GM23338 (cell line): ENCODE measurements at regions not wholly inside any gene's neighbourhood (a gene's known extent, or its start where the extent isn't known, plus 50 kb on each side); places are given as distances from the start of the nearest gene placed in this dataset.

Experiments
- ATAC-seq: fragments of 200-7000 bp; cut with Tn5 transposase; 3 replicates; pipeline ENCODE4 v1.9.1; 2020
- DNase-seq: peaks from one replicate; pipeline ENCODE4 v3.0.0-alpha.2; 2015; ENCODE audit warnings: low spot score
- H2AFZ ChIP-seq: fragments of 200-600 bp; sonication (generic); 2 replicates; pipeline ENCODE4 v1.8.0; 2016; ENCODE audit warnings: antibody characterized with exemption, mild to moderate bottlenecking, moderate library complexity
- H3F3A ChIP-seq: fragments of 200-600 bp; sonication (generic); replicated peaks from 2 replicates; pipeline ENCODE4 v1.8.0; 2017; ENCODE audit warnings: antibody characterized with exemption, mixed run types, low read depth
- H3K27ac ChIP-seq: fragments of 200-600 bp; sonication (generic); 2 replicates; pipeline ENCODE4 v1.6.1; 2016; ENCODE audit warnings: low read depth
- H3K27me3 ChIP-seq: fragments of 200-600 bp; sonication (generic); 2 replicates; pipeline ENCODE4 v1.8.0; 2016; ENCODE audit warnings: mild to moderate bottlenecking, mixed run types, moderate library complexity; ENCODE audit not compliant: insufficient read depth
- H3K36me3 ChIP-seq: fragments of 200-600 bp; sonication (generic); 2 replicates; pipeline ENCODE4 v1.8.0; 2016; ENCODE audit warnings: mild to moderate bottlenecking; ENCODE audit not compliant: insufficient read depth
- H3K4me1 ChIP-seq: fragments of 200-600 bp; sonication (generic); 2 replicates; pipeline ENCODE4 v1.8.0; 2016; ENCODE audit warnings: mild to moderate bottlenecking, moderate library complexity; ENCODE audit not compliant: insufficient read depth
- H3K4me2 ChIP-seq: fragments of 200-600 bp; sonication (generic); 2 replicates; pipeline ENCODE4 v1.7.1; 2017; ENCODE audit warnings: mixed run types
- H3K4me3 ChIP-seq: fragments of 200-600 bp; sonication (generic); 2 replicates; pipeline ENCODE4 v1.6.1; 2016; ENCODE audit warnings: mixed run types
- H3K79me2 ChIP-seq: fragments of 200-600 bp; sonication (generic); replicated peaks from 2 replicates; pipeline ENCODE4 v1.8.0; 2017; ENCODE audit warnings: mild to moderate bottlenecking; ENCODE audit not compliant: insufficient read depth
- H3K9me2 ChIP-seq: fragments of 200-600 bp; sonication (generic); 2 replicates; pipeline ENCODE4 v1.8.0; 2017; ENCODE audit not compliant: insufficient read depth
- H4K20me1 ChIP-seq: fragments of 200-600 bp; sonication (generic); replicated peaks from 2 replicates; pipeline ENCODE4 v1.8.0; 2017; ENCODE audit warnings: mild to moderate bottlenecking; ENCODE audit not compliant: insufficient read depth
- H3K27ac Mint-ChIP-seq: 2 replicates; pipeline ENCODE4 v1.8.0; 2020; ENCODE audit warnings: inconsistent platforms, mild to moderate bottlenecking, moderate library complexity, mixed read lengths
- H3K27me3 Mint-ChIP-seq: 3 replicates; pipeline ENCODE4 v1.8.0; 2022; ENCODE audit warnings: low read depth, mild to moderate bottlenecking, moderate library complexity, mixed read lengths, inconsistent platforms; ENCODE audit not compliant: insufficient read depth, poor library complexity
- H3K36me3 Mint-ChIP-seq: 3 replicates; pipeline ENCODE4 v1.8.0; 2021; ENCODE audit warnings: low read depth, mild to moderate bottlenecking, inconsistent platforms, moderate library complexity, mixed read lengths
- H3K4me1 Mint-ChIP-seq: 3 replicates; pipeline ENCODE4 v1.8.0; 2020; ENCODE audit warnings: mild to moderate bottlenecking, inconsistent platforms, mixed read lengths
- H3K4me3 Mint-ChIP-seq: 3 replicates; pipeline ENCODE4 v1.8.0; 2021; ENCODE audit warnings: moderate library complexity, mild to moderate bottlenecking, inconsistent platforms, mixed read lengths
- H3K9me3 Mint-ChIP-seq: 3 replicates; pipeline ENCODE4 v1.8.0; 2020; ENCODE audit warnings: moderate library complexity, mild to moderate bottlenecking, inconsistent platforms, mixed read lengths
- EZH2 ChIP-seq: fragments of 200-600 bp; sonication (generic); IDR thresholded peaks from one replicate; pipeline ENCODE4 v1.8.0; 2017; ENCODE audit warnings: antibody characterized with exemption, mild to moderate bottlenecking, low read depth; ENCODE audit not compliant: unreplicated experiment
- JUNB ChIP-seq: IDR thresholded peaks from one replicate; pipeline ENCODE4 v1.6.1; 2016; ENCODE audit warnings: antibody characterized with exemption; ENCODE audit not compliant: unreplicated experiment
- NANOG ChIP-seq: IDR thresholded peaks from 2 replicates; pipeline ENCODE4 v1.6.1; 2016; ENCODE audit warnings: antibody characterized with exemption, borderline replicate concordance
- STAT1 ChIP-seq: IDR thresholded peaks from one replicate; pipeline ENCODE4 v1.6.1; 2016; ENCODE audit warnings: antibody characterized with exemption; ENCODE audit not compliant: unreplicated experiment
- ZNF331 ChIP-seq: fragments of 250-450 bp; sonication (Bioruptor Pico); IDR thresholded peaks from 2 replicates; pipeline ENCODE4 v1.5.0; 2020; ENCODE audit warnings: low read depth, mild to moderate bottlenecking, moderate library complexity
- TF ChIP-seq, protein P1 (sequence below): fragments of 250-450 bp; sonication (Bioruptor Pico); IDR thresholded peaks from 2 replicates; pipeline ENCODE4 v1.5.0; 2020; ENCODE audit warnings: mild to moderate bottlenecking, moderate library complexity
- TF ChIP-seq, protein P2 (sequence below), 2 experiments: fragments of 200-600 bp in 1 of 2; sonication (generic) in 1 of 2; conservative IDR thresholded peaks; 2 replicates each; pipeline versions ENCODE4 v1.5.1 to v1.6.1; 2016 to 2017; ENCODE audit warnings: antibody characterized with exemption in 2 of 2, low read depth in 2 of 2, mild to moderate bottlenecking in 2 of 2, moderate library complexity in 1 of 2

DNA sequence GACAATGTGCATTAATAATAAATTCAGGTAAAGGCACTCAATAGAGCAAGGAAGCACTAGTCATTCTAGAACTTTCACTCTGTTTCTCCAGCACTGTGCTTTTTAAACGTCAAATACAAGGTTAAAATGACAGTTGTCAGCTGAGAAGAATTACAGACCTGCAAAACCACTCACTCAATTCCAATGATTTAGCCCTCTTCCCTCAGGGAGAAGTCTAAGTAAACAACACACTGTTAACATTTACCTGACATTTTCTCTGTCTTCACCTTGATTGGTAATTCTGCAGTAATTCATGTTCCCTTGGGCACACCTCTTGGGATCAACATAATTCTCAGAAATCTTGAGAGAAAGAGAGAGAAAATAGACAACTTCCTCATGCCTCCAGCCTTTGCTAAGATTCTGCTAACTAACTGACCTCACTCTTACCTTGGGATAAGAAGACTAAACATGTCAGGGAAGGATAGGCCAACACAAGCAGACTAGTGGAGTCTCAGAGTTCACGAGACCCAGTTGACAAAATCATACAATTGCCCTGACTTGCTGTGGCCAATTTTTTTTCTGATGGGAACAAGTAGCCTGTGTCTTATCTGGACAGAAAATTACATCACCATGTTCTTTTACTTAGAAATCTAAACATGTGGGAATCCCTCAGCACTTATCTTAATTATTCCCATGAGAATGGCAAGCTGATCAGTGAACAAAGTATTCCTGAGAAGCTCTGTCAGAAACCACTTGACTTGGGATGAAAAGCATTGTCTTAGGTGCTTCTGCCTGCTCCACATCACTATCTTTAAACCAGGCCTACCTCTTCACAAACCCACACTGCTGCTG lies 516.8 kb upstream of the FAT3 start (continued):
- TF ChIP-seq, protein P1, sequence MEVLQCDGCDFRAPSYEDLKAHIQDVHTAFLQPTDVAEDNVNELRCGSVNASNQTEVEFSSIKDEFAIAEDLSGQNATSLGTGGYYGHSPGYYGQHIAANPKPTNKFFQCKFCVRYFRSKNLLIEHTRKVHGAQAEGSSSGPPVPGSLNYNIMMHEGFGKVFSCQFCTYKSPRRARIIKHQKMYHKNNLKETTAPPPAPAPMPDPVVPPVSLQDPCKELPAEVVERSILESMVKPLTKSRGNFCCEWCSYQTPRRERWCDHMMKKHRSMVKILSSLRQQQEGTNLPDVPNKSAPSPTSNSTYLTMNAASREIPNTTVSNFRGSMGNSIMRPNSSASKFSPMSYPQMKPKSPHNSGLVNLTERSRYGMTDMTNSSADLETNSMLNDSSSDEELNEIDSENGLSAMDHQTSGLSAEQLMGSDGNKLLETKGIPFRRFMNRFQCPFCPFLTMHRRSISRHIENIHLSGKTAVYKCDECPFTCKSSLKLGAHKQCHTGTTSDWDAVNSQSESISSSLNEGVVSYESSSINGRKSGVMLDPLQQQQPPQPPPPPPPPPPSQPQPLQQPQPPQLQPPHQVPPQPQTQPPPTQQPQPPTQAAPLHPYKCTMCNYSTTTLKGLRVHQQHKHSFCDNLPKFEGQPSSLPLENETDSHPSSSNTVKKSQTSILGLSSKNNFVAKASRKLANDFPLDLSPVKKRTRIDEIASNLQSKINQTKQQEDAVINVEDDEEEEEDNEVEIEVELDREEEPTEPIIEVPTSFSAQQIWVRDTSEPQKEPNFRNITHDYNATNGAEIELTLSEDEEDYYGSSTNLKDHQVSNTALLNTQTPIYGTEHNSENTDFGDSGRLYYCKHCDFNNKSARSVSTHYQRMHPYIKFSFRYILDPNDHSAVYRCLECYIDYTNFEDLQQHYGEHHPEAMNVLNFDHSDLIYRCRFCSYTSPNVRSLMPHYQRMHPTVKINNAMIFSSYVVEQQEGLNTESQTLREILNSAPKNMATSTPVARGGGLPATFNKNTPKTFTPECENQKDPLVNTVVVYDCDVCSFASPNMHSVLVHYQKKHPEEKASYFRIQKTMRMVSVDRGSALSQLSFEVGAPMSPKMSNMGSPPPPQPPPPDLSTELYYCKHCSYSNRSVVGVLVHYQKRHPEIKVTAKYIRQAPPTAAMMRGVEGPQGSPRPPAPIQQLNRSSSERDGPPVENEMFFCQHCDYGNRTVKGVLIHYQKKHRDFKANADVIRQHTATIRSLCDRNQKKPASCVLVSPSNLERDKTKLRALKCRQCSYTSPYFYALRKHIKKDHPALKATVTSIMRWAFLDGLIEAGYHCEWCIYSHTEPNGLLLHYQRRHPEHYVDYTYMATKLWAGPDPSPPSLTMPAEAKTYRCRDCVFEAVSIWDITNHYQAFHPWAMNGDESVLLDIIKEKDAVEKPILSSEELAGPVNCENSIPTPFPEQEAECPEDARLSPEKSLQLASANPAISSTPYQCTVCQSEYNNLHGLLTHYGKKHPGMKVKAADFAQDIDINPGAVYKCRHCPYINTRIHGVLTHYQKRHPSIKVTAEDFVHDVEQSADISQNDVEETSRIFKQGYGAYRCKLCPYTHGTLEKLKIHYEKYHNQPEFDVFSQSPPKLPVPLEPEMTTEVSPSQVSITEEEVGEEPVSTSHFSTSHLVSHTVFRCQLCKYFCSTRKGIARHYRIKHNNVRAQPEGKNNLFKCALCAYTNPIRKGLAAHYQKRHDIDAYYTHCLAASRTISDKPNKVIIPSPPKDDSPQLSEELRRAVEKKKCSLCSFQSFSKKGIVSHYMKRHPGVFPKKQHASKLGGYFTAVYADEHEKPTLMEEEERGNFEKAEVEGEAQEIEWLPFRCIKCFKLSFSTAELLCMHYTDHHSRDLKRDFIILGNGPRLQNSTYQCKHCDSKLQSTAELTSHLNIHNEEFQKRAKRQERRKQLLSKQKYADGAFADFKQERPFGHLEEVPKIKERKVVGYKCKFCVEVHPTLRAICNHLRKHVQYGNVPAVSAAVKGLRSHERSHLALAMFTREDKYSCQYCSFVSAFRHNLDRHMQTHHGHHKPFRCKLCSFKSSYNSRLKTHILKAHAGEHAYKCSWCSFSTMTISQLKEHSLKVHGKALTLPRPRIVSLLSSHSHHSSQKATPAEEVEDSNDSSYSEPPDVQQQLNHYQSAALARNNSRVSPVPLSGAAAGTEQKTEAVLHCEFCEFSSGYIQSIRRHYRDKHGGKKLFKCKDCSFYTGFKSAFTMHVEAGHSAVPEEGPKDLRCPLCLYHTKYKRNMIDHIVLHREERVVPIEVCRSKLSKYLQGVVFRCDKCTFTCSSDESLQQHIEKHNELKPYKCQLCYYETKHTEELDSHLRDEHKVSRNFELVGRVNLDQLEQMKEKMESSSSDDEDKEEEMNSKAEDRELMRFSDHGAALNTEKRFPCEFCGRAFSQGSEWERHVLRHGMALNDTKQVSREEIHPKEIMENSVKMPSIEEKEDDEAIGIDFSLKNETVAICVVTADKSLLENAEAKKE (CRISPR knock-in tag): no peak

GRCh38 chr11:91703042-91703441 lies 521.6 kb upstream of the FAT3 start:
- Histone ChIP-seq H2AFZ (no peak overlapping the region), H3K27ac (no peak overlapping the region), H3K4me1 (no peaks in the 10 kb centered on the region), H3K4me3 (no peak overlapping the region), H3K9me2 (no peaks in the 10 kb centered on the region; the same call in 1 of the 2 replicates), H3F3A (no peaks in the 10 kb centered on the region), H3K27me3 (no peaks in the 10 kb centered on the region), H3K4me2 (no peak overlapping the region), H4K20me1 (no peaks in the 10 kb centered on the region), H3K79me2 (no peaks in the 10 kb centered on the region), H3K36me3 (no peaks in the 10 kb centered on the region)
- DNase-seq (no peak), ATAC-seq (no peak)
- Mint-ChIP-seq H3K4me1 (no peaks in the 10 kb centered on the region; the same call in 2 of the 3 replicates), H3K9me3 (no peaks in the 10 kb centered on the region), H3K36me3 (no peaks in the 10 kb centered on the region), H3K27me3 (no peaks in the 10 kb centered on the region), H3K4me3 (no peak overlapping the region), H3K27ac (no peak overlapping the region)
- TF ChIP-seq, protein P1 (CRISPR knock-in tag): no peak
- TF ChIP-seq NANOG (no peak), JUNB (no peak), ZNF331 (CRISPR knock-in tag) (no peak), EZH2 (no peak), STAT1 (no peak)
- TF ChIP-seq, protein P2, sequence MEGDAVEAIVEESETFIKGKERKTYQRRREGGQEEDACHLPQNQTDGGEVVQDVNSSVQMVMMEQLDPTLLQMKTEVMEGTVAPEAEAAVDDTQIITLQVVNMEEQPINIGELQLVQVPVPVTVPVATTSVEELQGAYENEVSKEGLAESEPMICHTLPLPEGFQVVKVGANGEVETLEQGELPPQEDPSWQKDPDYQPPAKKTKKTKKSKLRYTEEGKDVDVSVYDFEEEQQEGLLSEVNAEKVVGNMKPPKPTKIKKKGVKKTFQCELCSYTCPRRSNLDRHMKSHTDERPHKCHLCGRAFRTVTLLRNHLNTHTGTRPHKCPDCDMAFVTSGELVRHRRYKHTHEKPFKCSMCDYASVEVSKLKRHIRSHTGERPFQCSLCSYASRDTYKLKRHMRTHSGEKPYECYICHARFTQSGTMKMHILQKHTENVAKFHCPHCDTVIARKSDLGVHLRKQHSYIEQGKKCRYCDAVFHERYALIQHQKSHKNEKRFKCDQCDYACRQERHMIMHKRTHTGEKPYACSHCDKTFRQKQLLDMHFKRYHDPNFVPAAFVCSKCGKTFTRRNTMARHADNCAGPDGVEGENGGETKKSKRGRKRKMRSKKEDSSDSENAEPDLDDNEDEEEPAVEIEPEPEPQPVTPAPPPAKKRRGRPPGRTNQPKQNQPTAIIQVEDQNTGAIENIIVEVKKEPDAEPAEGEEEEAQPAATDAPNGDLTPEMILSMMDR (conservative IDR thresholded peaks at IDR 0.05; ENCODE audit: low read depth in 2 of 2): no peak
